ENCODE measurements at regions not wholly inside any gene's neighbourhood (a gene's known extent, or its start where the extent isn't known, plus 50 kb on each side); places are given as distances from the start of the nearest gene placed in this dataset.

- CTCF ChIA-PET, result interaction anchor here (0.6 kb wide), 1 partner anchor 67 kb away, joined by 4 read pairs; no protein-coding TSS in a partner anchor
- POLR2A ChIA-PET (ENCODE audit: low non-redundant PET), result no interaction called here
- TF ChIP-seq, protein P1, sequence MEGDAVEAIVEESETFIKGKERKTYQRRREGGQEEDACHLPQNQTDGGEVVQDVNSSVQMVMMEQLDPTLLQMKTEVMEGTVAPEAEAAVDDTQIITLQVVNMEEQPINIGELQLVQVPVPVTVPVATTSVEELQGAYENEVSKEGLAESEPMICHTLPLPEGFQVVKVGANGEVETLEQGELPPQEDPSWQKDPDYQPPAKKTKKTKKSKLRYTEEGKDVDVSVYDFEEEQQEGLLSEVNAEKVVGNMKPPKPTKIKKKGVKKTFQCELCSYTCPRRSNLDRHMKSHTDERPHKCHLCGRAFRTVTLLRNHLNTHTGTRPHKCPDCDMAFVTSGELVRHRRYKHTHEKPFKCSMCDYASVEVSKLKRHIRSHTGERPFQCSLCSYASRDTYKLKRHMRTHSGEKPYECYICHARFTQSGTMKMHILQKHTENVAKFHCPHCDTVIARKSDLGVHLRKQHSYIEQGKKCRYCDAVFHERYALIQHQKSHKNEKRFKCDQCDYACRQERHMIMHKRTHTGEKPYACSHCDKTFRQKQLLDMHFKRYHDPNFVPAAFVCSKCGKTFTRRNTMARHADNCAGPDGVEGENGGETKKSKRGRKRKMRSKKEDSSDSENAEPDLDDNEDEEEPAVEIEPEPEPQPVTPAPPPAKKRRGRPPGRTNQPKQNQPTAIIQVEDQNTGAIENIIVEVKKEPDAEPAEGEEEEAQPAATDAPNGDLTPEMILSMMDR (conservative IDR thresholded peaks at IDR 0.05; ENCODE audit: low read depth), result no peak
Observed at GRCh38 chr7:114099337-114099736, 180.5 kb upstream of the PPP1R3A start.

DNA sequence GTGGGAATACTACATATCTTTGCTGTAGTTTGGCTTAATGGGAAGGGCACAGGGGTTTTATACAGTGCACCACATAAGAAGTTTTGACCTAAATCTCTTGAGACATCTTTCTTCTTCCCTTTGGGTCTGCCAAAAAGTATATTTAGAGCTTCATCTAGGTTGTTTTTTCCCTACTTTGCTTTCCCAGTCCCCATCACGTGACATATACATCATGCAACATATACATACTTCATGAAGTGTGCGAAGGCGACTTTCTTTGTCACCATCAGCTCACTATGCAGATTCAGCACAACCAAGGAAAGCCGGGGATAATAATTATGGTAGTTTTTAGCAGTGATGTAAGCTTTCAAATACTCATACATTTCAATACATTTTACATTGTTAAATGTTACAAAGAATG, 177.1 kb upstream of the PPP1R3A start:
- CTCF ChIA-PET, result interaction anchor here (0.7 kb wide), 1 partner anchor 164 kb away, joined by 3 read pairs; no protein-coding TSS in a partner anchor
- POLR2A ChIA-PET (ENCODE audit: low non-redundant PET), result no interaction called here
- DNase-seq (ENCODE audit: low spot score), result no peak
- H3K27ac ChIP-seq, result no peak overlapping the region
- TF ChIP-seq, protein P1 (conservative IDR thresholded peaks at IDR 0.05; ENCODE audit: low read depth), result no peak

More at GRCh38 chr7:114099337-114099736, 180.5 kb upstream of the PPP1R3A start:
- no peak for DNase-seq (ENCODE audit: low spot score)
- no peak overlapping the region for H3K27ac ChIP-seq

GRCh38 chr7:114088470-114088940, 169.7 kb upstream of the PPP1R3A start:
- no peak for DNase-seq (ENCODE audit: low spot score)
- no peak overlapping the region for H3K27ac ChIP-seq
- ChIA-PET CTCF (no interaction called here), POLR2A (ENCODE audit: low non-redundant PET) (no interaction called here)
- TF ChIP-seq, protein P1 (conservative IDR thresholded peaks at IDR 0.05; ENCODE audit: low read depth), result no peak

DNA sequence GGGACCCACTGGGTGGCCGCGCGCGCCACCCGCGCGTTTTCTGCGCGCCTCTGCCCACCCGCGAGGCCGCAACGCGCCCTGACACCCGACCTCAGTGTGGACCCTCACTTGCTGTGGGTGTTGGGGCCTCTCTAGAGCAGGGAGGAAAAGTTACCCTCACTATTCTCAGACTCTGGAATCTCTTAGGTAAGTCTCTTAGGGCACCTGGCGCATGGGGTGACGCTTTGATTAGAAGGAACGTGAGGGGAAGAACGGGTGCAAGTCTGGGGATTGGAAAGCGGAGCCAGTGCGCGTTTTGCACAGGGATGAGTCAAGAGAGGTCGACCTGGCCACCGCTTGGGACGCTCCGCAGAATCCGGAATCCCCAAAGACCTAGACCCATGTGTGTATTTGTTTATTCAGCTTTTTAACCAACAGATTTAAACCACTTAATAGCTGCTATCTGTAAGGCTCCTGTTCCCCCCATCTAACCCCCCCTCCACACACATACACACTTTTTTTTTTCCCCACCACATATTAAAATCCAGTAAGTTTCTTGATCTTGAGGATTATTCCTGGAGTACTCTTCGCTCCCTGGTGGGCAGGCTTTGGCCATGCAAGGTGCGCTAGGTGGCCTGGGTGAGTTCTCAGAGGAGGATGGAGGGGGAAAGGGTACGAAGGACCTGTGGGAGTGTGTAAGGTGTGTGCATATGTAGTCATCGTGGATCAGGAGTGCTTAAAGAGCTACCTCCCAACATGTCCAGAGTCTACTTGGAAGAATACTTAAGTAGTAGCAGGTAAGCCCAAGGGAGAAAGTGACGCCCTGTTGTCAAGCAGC, 169.1 kb upstream of the PPP1R3A start:
- TF ChIP-seq, protein P1 (conservative IDR thresholded peaks at IDR 0.05; ENCODE audit: low read depth), result no peak
- no peak for DNase-seq (ENCODE audit: low spot score)
- no peak overlapping the region for H3K27ac ChIP-seq
- POLR2A ChIA-PET (ENCODE audit: low non-redundant PET), result no interaction called here
- CTCF ChIA-PET, result no interaction called here

- no peak overlapping the region for H3K27ac ChIP-seq
- CTCF ChIA-PET, result no interaction called here
- no peak for DNase-seq (ENCODE audit: low spot score)
- POLR2A ChIA-PET (ENCODE audit: low non-redundant PET), result no interaction called here
- TF ChIP-seq, protein P1 (conservative IDR thresholded peaks at IDR 0.05; ENCODE audit: low read depth), result no peak
Observed at GRCh38 chr7:114086914-114087652, 168.3 kb upstream of the PPP1R3A start.

DNA sequence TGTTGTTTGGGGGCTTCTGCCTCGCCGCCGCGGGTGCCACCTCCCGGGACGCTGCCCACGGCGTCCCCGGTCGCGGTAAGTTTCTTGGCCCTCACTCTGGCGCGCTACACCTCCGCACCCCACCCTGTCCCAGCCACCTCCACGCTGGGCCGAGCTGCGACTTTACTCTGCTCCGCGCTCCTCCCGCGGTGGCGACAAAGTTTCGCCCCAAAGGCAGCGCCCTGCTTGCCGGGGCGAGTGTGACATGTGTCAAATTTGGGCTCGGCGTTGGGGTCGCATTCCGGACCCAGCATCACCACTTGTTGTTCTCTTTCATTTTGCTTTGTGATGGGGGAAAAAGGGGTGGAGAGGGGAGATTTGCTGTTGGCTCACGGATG, 167.7 kb upstream of the PPP1R3A start:
- TF ChIP-seq, protein P1 (conservative IDR thresholded peaks at IDR 0.05; ENCODE audit: low read depth), result no peak
- ChIA-PET CTCF (interaction anchor here (0.6 kb wide), 1 partner anchor 224 kb away, joined by 8 read pairs; no protein-coding TSS in a partner anchor), POLR2A (ENCODE audit: low non-redundant PET) (no interaction called here)
- no peak overlapping the region for H3K27ac ChIP-seq
- DNase-seq (ENCODE audit: low spot score), result no peak

All from RWPE1 (cell line).